AG10803 (cell line): ENCODE measurements at regions not wholly inside any gene's neighbourhood (a gene's known extent, or its start where the extent isn't known, plus 50 kb on each side); places are given as distances from the start of the nearest gene placed in this dataset.

Source experiments
- DNase-seq: peaks from one replicate; pipeline ENCODE4 v3.0.0; 2010; ENCODE audit warnings: low read depth
- H3K4me3 ChIP-seq: 2 replicates; pipeline ENCODE4 v1.5.1; 2011; ENCODE audit warnings: mild to moderate bottlenecking, low read length, control low read depth
- CTCF ChIP-seq: conservative IDR thresholded peaks from 2 replicates; pipeline ENCODE4 v1.5.1; 2011; ENCODE audit warnings: mild to moderate bottlenecking, low read length, control low read depth, inconsistent platforms

GRCh38 chr7:132061937-132062336, 505.5 kb upstream of the PODXL start:
- TF ChIP-seq CTCF, result no peak
- DNase-seq, result peak; percentile 86
- H3K4me3 ChIP-seq, result no peak overlapping the region

DNA sequence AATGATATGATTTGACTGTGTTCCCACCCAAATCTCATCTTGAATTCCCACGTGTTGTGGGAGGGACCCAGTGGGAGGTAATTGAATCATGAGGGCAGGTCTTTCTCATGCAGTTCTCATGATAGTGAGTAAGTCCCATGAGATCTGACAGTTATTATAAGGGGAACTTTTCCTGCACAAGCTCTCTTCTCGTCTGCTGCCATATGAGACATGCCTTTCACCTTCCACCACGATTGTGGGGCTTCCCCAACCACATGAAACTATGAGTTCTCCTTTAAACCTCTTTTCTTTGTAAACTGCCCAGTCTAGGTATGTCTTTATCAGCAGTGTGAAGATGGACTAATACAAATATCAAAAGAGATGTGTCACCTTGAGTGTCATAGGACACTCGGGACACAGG, 502.7 kb upstream of the PODXL start:
- no peak overlapping the region for H3K4me3 ChIP-seq
- no peak for DNase-seq
- no peak for TF ChIP-seq CTCF

DNA sequence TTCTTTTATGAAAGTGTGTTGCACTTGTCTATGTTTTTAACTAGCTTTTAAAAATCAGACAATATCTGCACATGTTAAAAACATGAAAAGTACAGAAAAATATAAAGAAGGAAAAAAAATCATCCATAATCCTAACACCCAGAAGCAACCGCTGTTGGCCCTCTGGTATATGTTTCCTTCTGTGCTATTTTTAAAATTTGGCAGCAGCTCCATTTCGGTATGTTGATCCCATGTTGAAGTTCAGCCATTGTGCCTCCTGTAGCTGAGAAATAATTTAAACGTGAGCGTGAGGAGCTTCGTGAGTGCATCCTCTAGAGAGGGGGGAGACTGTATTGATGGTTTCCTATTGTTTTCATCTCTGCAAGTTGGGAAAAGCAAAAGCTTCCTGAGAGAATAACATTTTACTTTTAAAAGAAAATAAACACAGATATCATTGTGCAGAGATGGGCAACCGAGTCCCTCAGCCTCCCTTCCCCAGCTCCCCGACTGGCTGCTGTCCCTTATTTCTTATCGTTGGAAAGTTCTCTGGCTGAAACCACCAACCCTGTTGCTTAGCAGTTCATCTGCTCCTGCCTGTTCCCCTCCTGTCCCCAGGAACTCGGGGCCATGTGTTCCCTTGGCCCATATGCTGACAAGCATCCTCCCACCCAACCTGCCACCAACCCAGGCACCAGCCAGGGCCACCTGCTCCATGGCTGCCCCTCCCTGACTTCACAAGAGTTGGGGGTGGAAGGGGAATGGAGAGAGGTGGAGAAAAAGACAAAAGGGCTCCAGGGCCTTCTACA, 499.1 kb upstream of the PODXL start:
- H3K4me3 ChIP-seq, result no peak overlapping the region
- DNase-seq, result no peak
- no peak for TF ChIP-seq CTCF

- TF ChIP-seq CTCF, result no peak
- no peak for DNase-seq
- H3K4me3 ChIP-seq, result no peak overlapping the region
Observed at GRCh38 chr7:132053871-132054270, 497.4 kb upstream of the PODXL start.

GRCh38 chr7:132051311-132051710, 494.9 kb upstream of the PODXL start:
- TF ChIP-seq CTCF, result no peak

GRCh38 chr7:132049462-132050304, 493.3 kb upstream of the PODXL start:
- peak; percentile 70 for TF ChIP-seq CTCF
- H3K4me3 ChIP-seq, result no peak overlapping the region
- peak; percentile 6 for DNase-seq

More at GRCh38 chr7:132051311-132051710, 494.9 kb upstream of the PODXL start:
- DNase-seq, result peak; percentile 3
- H3K4me3 ChIP-seq, result no peak overlapping the region
